Panc1 (cell line): ENCODE measurements at regions not wholly inside any gene's neighbourhood (a gene's known extent, or its start where the extent isn't known, plus 50 kb on each side); places are given as distances from the start of the nearest gene placed in this dataset.

Experiments
- ATAC-seq: fragments of 200-7000 bp; cut with Tn5 transposase; 2 replicates; pipeline ENCODE4 v1.9.1; 2020; ENCODE audit warnings: mild to moderate bottlenecking, moderate library complexity
- BruUV-seq: library from RNA; stranded (reverse); fragments of 400-500 nt; replicated peaks from 2 replicates; lab custom pipeline; 2021; lab: Mats Ljungman, UMichigan
- CTCF ChIA-PET: fragments of 300-600 bp; sonication (Branson Sonifier 250); formaldehyde crosslinking; loops from one replicate; lab custom pipeline; 2022; ENCODE audit warnings: antibody characterized with exemption; lab: Charles Lee
- POLR2A ChIA-PET: fragments of 300-600 bp; sonication (Branson Sonifier 250); formaldehyde crosslinking; loops from one replicate; lab custom pipeline; 2022; ENCODE audit warnings: antibody characterized with exemption; lab: Charles Lee
- DNase-seq: peaks from one replicate; pipeline ENCODE4 v3.0.0-alpha.2; 2010; ENCODE audit warnings: low read depth, low spot score
- H3K27ac ChIP-seq: 2 replicates; pipeline ENCODE4 v1.5.1; 2011; ENCODE audit warnings: mild to moderate bottlenecking, low read length, inconsistent platforms
- H3K27me3 ChIP-seq: fragments of 200-500 bp; sonication (Bioruptor generic); 2 replicates; pipeline ENCODE4 v1.6.0; 2014; ENCODE audit warnings: low read length, inconsistent platforms; ENCODE audit not compliant: control insufficient read depth, insufficient read depth
- H3K36me3 ChIP-seq: fragments of 200-500 bp; sonication (Bioruptor generic); 2 replicates; pipeline ENCODE4 v1.5.1; 2014; ENCODE audit warnings: inconsistent platforms, mild to moderate bottlenecking, low read length, moderate library complexity; ENCODE audit not compliant: control insufficient read depth, insufficient read depth
- H3K4me1 ChIP-seq: 2 replicates; pipeline ENCODE4 v1.5.1; 2011; ENCODE audit warnings: inconsistent platforms, mild to moderate bottlenecking, low read length, moderate library complexity; ENCODE audit not compliant: control insufficient read depth, insufficient read depth
- H3K4me3 ChIP-seq, 2 experiments: 2 replicates each; pipeline ENCODE4 v1.5.1; 2011 to 2012; ENCODE audit warnings: low read depth in 2 of 2, low read length in 2 of 2, mild to moderate bottlenecking in 2 of 2, inconsistent platforms in 1 of 2, moderate library complexity in 1 of 2
- H3K9me3 ChIP-seq: fragments of 200-500 bp; sonication (Bioruptor generic); 2 replicates; pipeline ENCODE4 v1.5.1; 2014; ENCODE audit warnings: low read depth, mild to moderate bottlenecking, inconsistent platforms, low read length, moderate library complexity; ENCODE audit not compliant: control insufficient read depth, insufficient read depth
- POLR2AphosphoS5 ChIP-seq: IDR thresholded peaks from 2 replicates; pipeline ENCODE4 v1.6.1; 2012; ENCODE audit warnings: mild to moderate bottlenecking, low read depth, low read length, moderate library complexity
- SIN3A ChIP-seq: IDR thresholded peaks from 2 replicates; pipeline ENCODE4 v1.6.1; 2012; ENCODE audit warnings: low read depth, mild to moderate bottlenecking, low read length, moderate library complexity, borderline replicate concordance; ENCODE audit not compliant: insufficient read depth
- TCF7L2 ChIP-seq: IDR thresholded peaks from 2 replicates; pipeline ENCODE4 v1.6.1; 2011; ENCODE audit warnings: mild to moderate bottlenecking, low read depth, low read length, inconsistent platforms
- in situ Hi-C: cut with HindIII; loops from 2 replicates; pipeline ENCODE4 v1.10.0; 2016; ENCODE audit warnings: low sequenced_read_pairs, low pct_unique_long_range_greater_than_20kb
- intact Hi-C: fragments of 100-400 bp; cut with micrococcal nuclease; formaldehyde crosslinking; loops from one replicate; pipeline ENCODE4 v1.10.0; 2022; ENCODE audit not compliant: unreplicated experiment
- TF ChIP-seq, protein P1 (sequence below): fragments of 450-650 bp; IDR thresholded peaks from 2 replicates; pipeline ENCODE4 v1.5.1; 2017; ENCODE audit warnings: mild to moderate bottlenecking
- TF ChIP-seq, protein P2 (sequence below), 2 experiments: IDR thresholded peaks; 2 replicates each; pipeline ENCODE4 v1.6.1; 2011 to 2012; ENCODE audit warnings: low read depth in 2 of 2, control low read depth in 1 of 2, low read length in 1 of 2, mild to moderate bottlenecking in 1 of 2, moderate library complexity in 1 of 2; ENCODE audit not compliant: insufficient read depth in 1 of 2

DNA sequence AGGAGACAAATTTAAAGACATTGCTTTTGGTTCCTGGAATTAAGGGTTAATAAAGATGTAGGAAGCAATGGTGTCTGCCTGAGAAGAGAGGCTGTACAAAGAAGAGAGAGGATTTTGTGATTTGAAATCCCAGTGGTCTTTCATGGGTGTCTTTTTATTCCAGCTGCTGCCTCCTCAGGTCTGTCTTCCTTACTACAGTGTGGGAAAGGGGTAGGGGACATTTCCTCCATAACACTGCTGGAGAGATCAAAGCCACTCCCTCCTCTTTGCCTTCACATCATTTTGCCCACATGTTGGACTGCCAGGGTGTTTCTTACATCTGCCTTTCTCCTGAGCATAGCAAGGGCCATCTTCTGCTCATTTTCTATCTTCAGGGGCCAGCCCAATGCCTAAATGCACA lies 348.5 kb downstream of the EN1 start:
- Histone ChIP-seq H3K9me3 (no peaks in the 10 kb centered on the region), H3K4me1 (no peaks in the 10 kb centered on the region), H3K27ac (no peak overlapping the region), H3K27me3 (no peaks in the 10 kb centered on the region), H3K4me3 (no peak overlapping the region), H3K36me3 (no peaks in the 10 kb centered on the region)
- BruUV-seq: no TSS peak
- intact Hi-C loops: no loop called here
- CTCF ChIA-PET: no interaction called here
- ATAC-seq: no peak
- no peak for DNase-seq
- POLR2A ChIA-PET: no interaction called here
- in situ Hi-C loops: no loop called here
- TF ChIP-seq, protein P1, sequence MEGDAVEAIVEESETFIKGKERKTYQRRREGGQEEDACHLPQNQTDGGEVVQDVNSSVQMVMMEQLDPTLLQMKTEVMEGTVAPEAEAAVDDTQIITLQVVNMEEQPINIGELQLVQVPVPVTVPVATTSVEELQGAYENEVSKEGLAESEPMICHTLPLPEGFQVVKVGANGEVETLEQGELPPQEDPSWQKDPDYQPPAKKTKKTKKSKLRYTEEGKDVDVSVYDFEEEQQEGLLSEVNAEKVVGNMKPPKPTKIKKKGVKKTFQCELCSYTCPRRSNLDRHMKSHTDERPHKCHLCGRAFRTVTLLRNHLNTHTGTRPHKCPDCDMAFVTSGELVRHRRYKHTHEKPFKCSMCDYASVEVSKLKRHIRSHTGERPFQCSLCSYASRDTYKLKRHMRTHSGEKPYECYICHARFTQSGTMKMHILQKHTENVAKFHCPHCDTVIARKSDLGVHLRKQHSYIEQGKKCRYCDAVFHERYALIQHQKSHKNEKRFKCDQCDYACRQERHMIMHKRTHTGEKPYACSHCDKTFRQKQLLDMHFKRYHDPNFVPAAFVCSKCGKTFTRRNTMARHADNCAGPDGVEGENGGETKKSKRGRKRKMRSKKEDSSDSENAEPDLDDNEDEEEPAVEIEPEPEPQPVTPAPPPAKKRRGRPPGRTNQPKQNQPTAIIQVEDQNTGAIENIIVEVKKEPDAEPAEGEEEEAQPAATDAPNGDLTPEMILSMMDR: no peak
- TF ChIP-seq SIN3A (no peak), TCF7L2 (no peak), POLR2AphosphoS5 (no peak)
- TF ChIP-seq, protein P2, sequence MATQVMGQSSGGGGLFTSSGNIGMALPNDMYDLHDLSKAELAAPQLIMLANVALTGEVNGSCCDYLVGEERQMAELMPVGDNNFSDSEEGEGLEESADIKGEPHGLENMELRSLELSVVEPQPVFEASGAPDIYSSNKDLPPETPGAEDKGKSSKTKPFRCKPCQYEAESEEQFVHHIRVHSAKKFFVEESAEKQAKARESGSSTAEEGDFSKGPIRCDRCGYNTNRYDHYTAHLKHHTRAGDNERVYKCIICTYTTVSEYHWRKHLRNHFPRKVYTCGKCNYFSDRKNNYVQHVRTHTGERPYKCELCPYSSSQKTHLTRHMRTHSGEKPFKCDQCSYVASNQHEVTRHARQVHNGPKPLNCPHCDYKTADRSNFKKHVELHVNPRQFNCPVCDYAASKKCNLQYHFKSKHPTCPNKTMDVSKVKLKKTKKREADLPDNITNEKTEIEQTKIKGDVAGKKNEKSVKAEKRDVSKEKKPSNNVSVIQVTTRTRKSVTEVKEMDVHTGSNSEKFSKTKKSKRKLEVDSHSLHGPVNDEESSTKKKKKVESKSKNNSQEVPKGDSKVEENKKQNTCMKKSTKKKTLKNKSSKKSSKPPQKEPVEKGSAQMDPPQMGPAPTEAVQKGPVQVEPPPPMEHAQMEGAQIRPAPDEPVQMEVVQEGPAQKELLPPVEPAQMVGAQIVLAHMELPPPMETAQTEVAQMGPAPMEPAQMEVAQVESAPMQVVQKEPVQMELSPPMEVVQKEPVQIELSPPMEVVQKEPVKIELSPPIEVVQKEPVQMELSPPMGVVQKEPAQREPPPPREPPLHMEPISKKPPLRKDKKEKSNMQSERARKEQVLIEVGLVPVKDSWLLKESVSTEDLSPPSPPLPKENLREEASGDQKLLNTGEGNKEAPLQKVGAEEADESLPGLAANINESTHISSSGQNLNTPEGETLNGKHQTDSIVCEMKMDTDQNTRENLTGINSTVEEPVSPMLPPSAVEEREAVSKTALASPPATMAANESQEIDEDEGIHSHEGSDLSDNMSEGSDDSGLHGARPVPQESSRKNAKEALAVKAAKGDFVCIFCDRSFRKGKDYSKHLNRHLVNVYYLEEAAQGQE (IDR thresholded peaks at IDR 0.05; ENCODE audit: insufficient read depth in 1 of 2, low read depth in 2 of 2, low read length in 1 of 2): no peak

DNA sequence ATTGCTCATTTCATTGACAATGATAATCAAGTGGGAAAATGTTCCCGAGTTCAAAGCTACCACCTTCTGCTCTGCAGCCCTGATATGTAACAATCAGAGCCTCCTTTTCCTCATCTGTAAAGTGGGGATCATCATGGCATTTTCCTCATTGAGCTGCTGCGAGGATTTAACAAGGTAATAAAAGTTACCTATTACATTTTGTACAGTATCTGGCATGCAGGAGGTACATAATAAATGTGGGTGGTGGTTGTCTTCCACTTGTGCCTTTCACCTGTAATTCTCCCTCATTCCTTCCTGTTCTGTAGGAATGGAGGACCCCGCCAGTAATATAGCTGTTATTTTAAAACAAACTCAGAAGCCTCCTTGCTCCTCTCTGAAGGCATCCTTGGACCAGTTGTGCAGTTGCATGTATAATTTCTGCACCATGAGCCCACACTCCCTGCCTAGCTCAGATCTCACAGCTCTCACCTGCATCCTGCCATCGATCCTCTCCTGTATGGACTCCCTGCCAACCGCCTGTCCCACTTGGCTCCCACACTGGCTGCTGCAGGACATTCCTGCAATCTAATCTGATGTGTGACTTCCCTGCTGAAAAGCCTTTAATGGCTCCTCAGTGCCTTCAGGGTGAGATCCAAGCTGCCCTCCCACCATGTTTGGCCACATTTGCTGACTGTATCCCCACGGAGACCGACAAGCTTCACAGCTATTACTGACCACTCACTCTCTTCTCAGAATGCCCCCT lies 350.4 kb downstream of the EN1 start:
- intact Hi-C loops: no loop called here
- ChIA-PET POLR2A (no interaction called here), CTCF (no interaction called here)
- ATAC-seq: no peak
- in situ Hi-C loops: no loop called here
- no peaks in the 10 kb centered on the region for H3K9me3 ChIP-seq
- DNase-seq: no peak
- H3K4me1 ChIP-seq: no peaks in the 10 kb centered on the region
- BruUV-seq: no TSS peak
- no peaks in the 10 kb centered on the region for H3K36me3 ChIP-seq
- no peak overlapping the region for H3K27ac ChIP-seq
- no peak for TF ChIP-seq POLR2AphosphoS5
- TF ChIP-seq, protein P1: no peak
- no peak for TF ChIP-seq SIN3A
- TF ChIP-seq, protein P2 (IDR thresholded peaks at IDR 0.05; ENCODE audit: insufficient read depth in 1 of 2, low read depth in 2 of 2, low read length in 1 of 2): no peak
- no peak for TF ChIP-seq TCF7L2
- H3K27me3 ChIP-seq: no peaks in the 10 kb centered on the region
- no peak overlapping the region for H3K4me3 ChIP-seq
